H9 (cell line): ENCODE measurements at regions not wholly inside any gene's neighbourhood (a gene's known extent, or its start where the extent isn't known, plus 50 kb on each side); places are given as distances from the start of the nearest gene placed in this dataset.

Source experiments
- DNase-seq: peaks from one replicate; pipeline ENCODE4 v3.0.0-alpha.2; 2017
- H2AFZ ChIP-seq: one replicate; pipeline ENCODE4 v1.6.1; 2013; ENCODE audit warnings: mild to moderate bottlenecking, low read length, control low read depth, moderate library complexity
- H2AK5ac ChIP-seq: 2 replicates; pipeline ENCODE4 v1.6.1; 2013; ENCODE audit warnings: low read length, control low read depth, mixed read lengths; ENCODE audit not compliant: insufficient read length
- H2BK120ac ChIP-seq: one replicate; pipeline ENCODE4 v1.6.1; 2013; ENCODE audit warnings: low read depth, mild to moderate bottlenecking, low read length, control low read depth, inconsistent platforms; ENCODE audit not compliant: poor library complexity, severe bottlenecking
- H2BK12ac ChIP-seq: 2 replicates; pipeline ENCODE4 v1.6.1; 2013; ENCODE audit warnings: low read length, control low read depth, mixed read lengths, low read depth; ENCODE audit not compliant: insufficient read length
- H2BK15ac ChIP-seq: 2 replicates; pipeline ENCODE4 v1.6.1; 2013; ENCODE audit warnings: low read depth, low read length, control low read depth
- H2BK20ac ChIP-seq: one replicate; pipeline ENCODE4 v1.6.1; 2013; ENCODE audit warnings: low read depth, mild to moderate bottlenecking, low read length, control low read depth, inconsistent platforms; ENCODE audit not compliant: poor library complexity, severe bottlenecking
- H2BK5ac ChIP-seq: 2 replicates; pipeline ENCODE4 v1.6.1; 2013; ENCODE audit warnings: low read length, control low read depth, mixed read lengths; ENCODE audit not compliant: insufficient read length
- H3K14ac ChIP-seq: 2 replicates; pipeline ENCODE4 v1.6.1; 2013; ENCODE audit warnings: low read length, control low read depth; ENCODE audit not compliant: insufficient read depth
- H3K18ac ChIP-seq: 2 replicates; pipeline ENCODE4 v1.6.1; 2013; ENCODE audit warnings: low read depth, mild to moderate bottlenecking, mixed read lengths, low read length, control low read depth; ENCODE audit not compliant: insufficient read length
- H3K23ac ChIP-seq: 2 replicates; pipeline ENCODE4 v1.6.1; 2013; ENCODE audit warnings: low read length, control low read depth, mixed read lengths, low read depth; ENCODE audit not compliant: insufficient read length
- H3K23me2 ChIP-seq: 2 replicates; pipeline ENCODE4 v1.6.1; 2013; ENCODE audit warnings: low read depth, mild to moderate bottlenecking, mixed read lengths, low read length, control low read depth; ENCODE audit not compliant: insufficient read length, poor library complexity, severe bottlenecking
- H3K27ac ChIP-seq: 2 replicates; pipeline ENCODE4 v1.5.1; 2013; ENCODE audit warnings: low read length, control low read depth, mixed read lengths, low read depth; ENCODE audit not compliant: insufficient read length
- H3K27me3 ChIP-seq: 2 replicates; pipeline ENCODE4 v1.6.1; 2013; ENCODE audit warnings: low read length, control low read depth, inconsistent platforms; ENCODE audit not compliant: insufficient read depth
- H3K4ac ChIP-seq: 2 replicates; pipeline ENCODE4 v1.6.1; 2013; ENCODE audit warnings: low read depth, mild to moderate bottlenecking, control low read depth, inconsistent platforms, low read length, moderate library complexity
- H3K4me1 ChIP-seq: 2 replicates; pipeline ENCODE4 v1.6.1; 2013; ENCODE audit warnings: low read length, control low read depth, inconsistent platforms; ENCODE audit not compliant: insufficient read depth
- H3K4me2 ChIP-seq: 2 replicates; pipeline ENCODE4 v1.6.1; 2013; ENCODE audit warnings: low read length, control low read depth, mixed read lengths; ENCODE audit not compliant: insufficient read length, insufficient read depth
- H3K56ac ChIP-seq: 2 replicates; pipeline ENCODE4 v1.6.1; 2013; ENCODE audit warnings: low read depth, mild to moderate bottlenecking, mixed read lengths, low read length, control low read depth; ENCODE audit not compliant: insufficient read length
- H3K79me1 ChIP-seq: 2 replicates; pipeline ENCODE4 v1.6.1; 2013; ENCODE audit warnings: low read depth, mild to moderate bottlenecking, moderate library complexity, low read length, control low read depth, inconsistent platforms; ENCODE audit not compliant: insufficient read depth, poor library complexity, severe bottlenecking
- H3K79me2 ChIP-seq: 2 replicates; pipeline ENCODE4 v1.6.1; 2013; ENCODE audit warnings: low read length, control low read depth, inconsistent platforms; ENCODE audit not compliant: insufficient read depth
- H3K9ac ChIP-seq: 2 replicates; pipeline ENCODE4 v1.6.1; 2013; ENCODE audit warnings: low read length, control low read depth, mixed read lengths; ENCODE audit not compliant: insufficient read length; ENCODE audit errors: extremely low read depth
- H3K9me3 ChIP-seq: one replicate; pipeline ENCODE4 v1.6.1; 2013; ENCODE audit warnings: low read depth, low read length, inconsistent platforms; ENCODE audit not compliant: control insufficient read depth
- H3T11ph ChIP-seq: one replicate; pipeline ENCODE4 v1.6.1; 2013; ENCODE audit warnings: mild to moderate bottlenecking, low read length, control low read depth, inconsistent platforms
- H4K20me1 ChIP-seq: one replicate; pipeline ENCODE4 v1.6.1; 2013; ENCODE audit not compliant: control insufficient read depth, insufficient read length, insufficient read depth
- H4K5ac ChIP-seq: 2 replicates; pipeline ENCODE4 v1.6.1; 2013; ENCODE audit warnings: low read depth, mild to moderate bottlenecking, mixed read lengths, low read length, control low read depth; ENCODE audit not compliant: insufficient read length
- H4K8ac ChIP-seq: replicated peaks from 2 replicates; pipeline ENCODE4 v1.6.1; 2013; ENCODE audit warnings: low read length, control low read depth, mixed read lengths, low read depth; ENCODE audit not compliant: insufficient read length
- H4K91ac ChIP-seq: 2 replicates; pipeline ENCODE4 v1.6.1; 2013; ENCODE audit warnings: low read depth, mild to moderate bottlenecking, moderate library complexity, mixed read lengths, low read length, control low read depth; ENCODE audit not compliant: insufficient read length
- H3K27ac Mint-ChIP-seq, 3 experiments: 2 replicates in 2 of 3; 3 replicates in 1 of 3; pipeline ENCODE4 v1.8.0; 2020 to 2021; ENCODE audit warnings: mixed read lengths in 3 of 3, mild to moderate bottlenecking in 1 of 3, moderate library complexity in 1 of 3
- H3K27me3 Mint-ChIP-seq: 2 replicates; pipeline ENCODE4 v1.8.0; 2021; ENCODE audit warnings: low read depth, mild to moderate bottlenecking, moderate library complexity, mixed read lengths
- H3K36me3 Mint-ChIP-seq, 3 experiments: 2 replicates in 2 of 3; 3 replicates in 1 of 3; pipeline ENCODE4 v1.8.0; 2020 to 2021; ENCODE audit warnings: low read depth in 3 of 3, mixed read lengths in 3 of 3; ENCODE audit not compliant: insufficient read depth in 1 of 3
- H3K4me1 Mint-ChIP-seq, 2 experiments: 2 replicates each; pipeline ENCODE4 v1.8.0; 2020; ENCODE audit warnings: mixed read lengths in 2 of 2
- H3K4me3 Mint-ChIP-seq, 2 experiments: 2 replicates in 1 of 2; 3 replicates in 1 of 2; pipeline ENCODE4 v1.8.0; 2020 to 2021; ENCODE audit warnings: mild to moderate bottlenecking in 2 of 2, mixed read lengths in 2 of 2, moderate library complexity in 1 of 2
- H3K9me3 Mint-ChIP-seq, 2 experiments: 2 replicates in 1 of 2; 3 replicates in 1 of 2; pipeline ENCODE4 v1.8.0; 2020; ENCODE audit warnings: mild to moderate bottlenecking in 2 of 2, mixed read lengths in 2 of 2, moderate library complexity in 1 of 2
- WGBS: extraction: QIAGEN DNeasy Blood & Tissue Kit; methylation state at CpG from one replicate; pipeline ENCODE4 v1.1.7; 2013; ENCODE audit warnings: missing lambda C conversion rate, low lambda C conversion rate, mixed read lengths; ENCODE audit not compliant: insufficient read length; ENCODE audit errors: extremely low coverage; 5-methylcytosine and 5-hydroxymethylcytosine counted together
- TF ChIP-seq, protein P1 (sequence below): fragments of 200-600 bp; sonication (generic); conservative IDR thresholded peaks from 3 replicates; pipeline ENCODE4 v1.8.0; 2021; ENCODE audit warnings: antibody characterized with exemption, mild to moderate bottlenecking

DNA sequence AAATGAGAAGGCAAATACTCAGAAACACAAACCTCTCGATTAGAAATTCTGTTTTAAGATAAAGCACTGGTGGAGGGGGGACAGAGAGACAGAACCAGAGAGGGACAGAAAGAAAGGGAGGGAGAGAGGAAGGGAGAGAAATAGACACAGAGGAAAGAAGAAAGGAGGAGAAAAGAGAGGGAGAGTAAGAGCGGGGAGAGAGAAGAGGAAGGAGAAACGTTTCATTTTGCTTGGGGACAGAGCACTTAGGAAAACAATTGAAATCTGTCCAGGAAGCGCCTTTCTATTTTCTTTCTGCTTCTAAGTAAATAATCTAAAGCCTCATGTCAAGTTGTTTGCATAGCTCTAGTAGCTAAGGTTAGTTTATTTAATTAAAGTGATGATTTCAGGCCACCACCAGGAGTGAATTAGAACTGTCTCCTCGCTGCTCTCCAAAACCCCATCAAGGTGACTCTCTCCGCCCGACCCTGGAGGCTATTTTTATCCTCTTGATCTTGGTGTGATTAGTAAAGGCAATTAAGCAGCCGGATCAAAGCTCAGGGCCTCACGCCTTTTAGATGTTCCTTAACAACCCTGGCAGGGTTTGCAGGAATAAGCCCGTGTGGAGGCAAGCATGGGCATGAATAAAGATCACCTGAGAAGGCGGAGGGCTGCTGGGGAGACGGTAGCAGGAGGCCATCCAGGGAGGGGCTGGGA lies 73.4 kb upstream of the INSIG1 start:
- TF ChIP-seq, protein P1, sequence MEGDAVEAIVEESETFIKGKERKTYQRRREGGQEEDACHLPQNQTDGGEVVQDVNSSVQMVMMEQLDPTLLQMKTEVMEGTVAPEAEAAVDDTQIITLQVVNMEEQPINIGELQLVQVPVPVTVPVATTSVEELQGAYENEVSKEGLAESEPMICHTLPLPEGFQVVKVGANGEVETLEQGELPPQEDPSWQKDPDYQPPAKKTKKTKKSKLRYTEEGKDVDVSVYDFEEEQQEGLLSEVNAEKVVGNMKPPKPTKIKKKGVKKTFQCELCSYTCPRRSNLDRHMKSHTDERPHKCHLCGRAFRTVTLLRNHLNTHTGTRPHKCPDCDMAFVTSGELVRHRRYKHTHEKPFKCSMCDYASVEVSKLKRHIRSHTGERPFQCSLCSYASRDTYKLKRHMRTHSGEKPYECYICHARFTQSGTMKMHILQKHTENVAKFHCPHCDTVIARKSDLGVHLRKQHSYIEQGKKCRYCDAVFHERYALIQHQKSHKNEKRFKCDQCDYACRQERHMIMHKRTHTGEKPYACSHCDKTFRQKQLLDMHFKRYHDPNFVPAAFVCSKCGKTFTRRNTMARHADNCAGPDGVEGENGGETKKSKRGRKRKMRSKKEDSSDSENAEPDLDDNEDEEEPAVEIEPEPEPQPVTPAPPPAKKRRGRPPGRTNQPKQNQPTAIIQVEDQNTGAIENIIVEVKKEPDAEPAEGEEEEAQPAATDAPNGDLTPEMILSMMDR: no peak
- Histone ChIP-seq H4K20me1 (no peaks in the 10 kb centered on the region), H2AK5ac (no peak overlapping the region), H3K9ac (no peak overlapping the region), H2AFZ (no peak overlapping the region), H2BK15ac (no peak overlapping the region), H3K4ac (no peak overlapping the region), H2BK20ac (no peak overlapping the region), H3K4me1 (peaks cover 2% of the 10 kb centered on the region; the same call in 1 of the 2 replicates), H4K5ac (no peak overlapping the region), H3K23me2 (no peaks in the 10 kb centered on the region), H3K27ac (no peak overlapping the region), H3K14ac (no peak overlapping the region), H3K4me2 (no peak overlapping the region), H4K8ac (no peak overlapping the region), H2BK120ac (no peak overlapping the region), H2BK12ac (no peak overlapping the region), H4K91ac (no peak overlapping the region), H3K9me3 (no peaks in the 10 kb centered on the region), H3K79me1 (no peaks in the 10 kb centered on the region), H3K27me3 (no peaks in the 10 kb centered on the region; the same call in 1 of the 2 replicates), H3T11ph (no peak overlapping the region), H3K23ac (no peak overlapping the region), H2BK5ac (no peak overlapping the region), H3K18ac (no peak overlapping the region), H3K79me2 (no peaks in the 10 kb centered on the region), H3K56ac (no peak overlapping the region)
- no peak for DNase-seq
- Mint-ChIP-seq H3K36me3 (no peaks in the 10 kb centered on the region; a peak in 1 of 7 replicates), H3K4me3 (no peak overlapping the region), H3K27ac (no peak overlapping the region), H3K9me3 (peaks cover 0 to 3% of the 10 kb centered on the region in 2 experiments; a peak in 1 of 5 replicates), H3K4me1 (peaks cover 40 to 53% of the 10 kb centered on the region in 2 experiments), H3K27me3 (peaks cover 40% of the 10 kb centered on the region)
- WGBS: no CpG with 5 or more reads among the region's 12 CpGs
